Activated CD4-positive, alpha-beta T cell treated with anti-CD3 and anti-CD28 coated beads, Interleukin-2, Interleukin-6, amounts not matched to agents 100 ng/mL and 50 ng/mL, durations not matched to agents 16 hours and 8 hours (primary cell): ENCODE measurements at regions not wholly inside any gene's neighbourhood (a gene's known extent, or its start where the extent isn't known, plus 50 kb on each side); places are given as distances from the start of the nearest gene placed in this dataset.
"Not testable (repeated sequence)": the region's sequence is repeated elsewhere in the genome, so short reads cannot be mapped to it uniquely, and the experiment has no call there.

Source experiments
- DNase-seq: peaks from one replicate; pipeline ENCODE4 v3.0.0-alpha.2; 2020

DNA sequence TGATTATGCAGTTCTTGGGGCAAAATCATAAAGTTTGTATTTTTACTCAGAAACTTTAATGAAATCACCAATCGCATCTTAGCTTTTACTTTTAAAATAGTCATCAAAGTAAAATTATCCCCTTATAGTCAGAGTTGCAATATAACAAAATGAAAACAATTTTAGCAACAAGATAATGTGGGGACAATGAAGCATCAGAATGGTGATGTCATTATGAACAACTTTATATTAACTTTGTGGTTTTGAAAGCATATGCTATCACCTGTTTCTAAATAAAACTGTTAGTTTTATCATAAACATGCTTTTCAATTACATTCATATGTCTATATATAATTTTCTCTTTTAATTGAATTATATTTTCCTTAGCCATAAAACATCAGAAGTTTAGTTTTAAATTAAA lies 856.8 kb downstream of the CDH9 start:
- no peak for DNase-seq

- DNase-seq: no peak
These were observed 889.7 kb downstream of the CDH9 start for GRCh38 chr5:26148569-26149107.

DNA sequence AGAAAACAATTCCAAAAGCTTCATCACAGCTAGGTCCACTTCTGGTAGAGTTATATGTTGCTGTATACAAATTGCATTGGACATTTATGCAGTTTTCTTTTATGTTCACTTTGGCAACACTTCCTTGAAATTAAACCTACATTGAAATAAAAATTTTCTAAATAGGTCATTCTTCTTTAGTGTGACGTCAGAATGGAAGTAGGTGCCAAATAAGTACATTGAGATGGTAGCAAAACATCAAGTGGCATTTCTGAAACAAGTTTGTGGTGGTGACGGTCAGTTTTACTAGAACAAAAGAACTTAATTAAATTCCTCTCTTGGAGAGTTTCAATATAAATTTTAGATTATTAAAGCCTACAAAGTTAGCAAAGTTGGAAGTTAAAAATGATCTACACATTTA lies 895.1 kb downstream of the CDH9 start:
- DNase-seq: no peak

- DNase-seq: no peak
These were observed 917.0 kb downstream of the CDH9 start for GRCh38 chr5:26121338-26121737.

DNA sequence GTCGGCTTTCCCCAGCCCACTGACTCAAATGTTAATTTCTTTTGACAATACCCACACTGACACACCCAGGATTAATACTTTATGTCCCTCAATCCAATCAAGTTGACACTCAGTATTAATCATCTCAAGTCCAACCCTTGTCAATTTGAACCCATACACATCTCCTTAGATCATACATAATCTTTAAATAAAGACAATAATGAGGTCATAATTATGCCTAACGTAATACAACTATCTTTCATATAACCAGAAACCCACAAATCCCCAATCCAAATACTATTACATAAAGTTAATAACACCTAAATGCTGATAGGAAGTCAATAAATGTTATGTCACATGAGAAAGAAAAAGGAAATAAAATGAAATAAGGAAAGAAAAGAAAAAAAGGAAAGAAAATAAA lies 934.2 kb downstream of the CDH9 start:
- no peak for DNase-seq

DNA sequence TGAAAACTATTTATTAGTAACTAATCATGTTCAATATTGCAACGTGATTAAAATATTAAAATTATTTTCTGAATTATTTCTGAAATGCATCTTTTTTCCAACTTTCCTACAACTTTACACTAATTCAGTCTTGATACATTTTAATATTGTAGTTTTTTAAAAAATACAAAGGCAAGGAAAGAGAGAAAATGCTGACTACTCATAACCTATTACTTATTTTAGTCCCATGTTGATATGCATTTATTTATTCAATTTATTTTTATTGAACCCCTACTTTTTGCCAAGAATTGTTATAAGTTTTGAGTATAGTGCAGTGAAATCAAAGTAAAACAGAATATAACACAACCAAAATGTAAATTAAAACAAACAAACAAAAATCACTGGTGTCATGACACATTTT lies 978.2 kb downstream of the CDH9 start:
- no peak for DNase-seq

DNA sequence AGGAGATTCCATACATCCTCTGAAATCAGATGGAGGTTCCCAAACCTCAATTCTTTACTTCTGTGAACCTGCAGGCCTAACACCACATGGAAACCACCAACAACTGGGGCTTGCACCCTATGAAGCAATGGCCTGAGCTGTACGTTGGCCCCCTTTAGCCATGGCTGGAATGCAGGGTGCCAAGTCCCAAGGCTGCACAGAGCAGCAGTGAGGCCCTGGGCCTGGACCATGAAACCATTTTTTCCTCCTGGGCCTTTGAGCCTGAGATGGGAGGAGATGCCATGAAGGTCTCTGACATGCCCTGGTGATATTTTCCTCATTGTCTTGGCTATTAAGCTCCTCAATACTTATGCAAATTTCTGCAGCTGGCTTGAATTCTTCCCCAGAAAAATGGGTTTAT lies 983.8 kb downstream of the CDH9 start:
- no peak for DNase-seq

DNA sequence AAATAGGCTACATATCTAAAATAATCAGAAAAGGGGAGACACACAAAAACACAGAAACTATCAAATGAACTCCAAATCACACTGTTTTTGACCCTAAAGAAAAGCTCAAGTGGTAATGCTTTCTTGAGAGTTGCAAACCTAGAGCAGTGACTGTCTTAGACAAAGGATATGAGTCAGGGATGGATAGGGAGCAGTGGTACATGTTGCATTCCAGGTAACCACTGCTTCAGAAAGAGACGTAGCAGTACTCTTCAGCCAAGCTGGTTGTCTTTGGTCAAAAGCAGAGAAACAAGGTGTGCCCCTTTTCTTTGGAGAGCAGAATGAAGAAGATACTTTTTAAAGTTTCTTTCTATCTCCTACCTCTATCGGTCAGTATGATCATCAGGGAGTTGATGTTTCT lies 1003.6 kb downstream of the CDH9 start:
- no peak for DNase-seq

- no peak for DNase-seq
These were observed 1006.9 kb downstream of the CDH9 start for GRCh38 chr5:26031481-26031880.

DNA sequence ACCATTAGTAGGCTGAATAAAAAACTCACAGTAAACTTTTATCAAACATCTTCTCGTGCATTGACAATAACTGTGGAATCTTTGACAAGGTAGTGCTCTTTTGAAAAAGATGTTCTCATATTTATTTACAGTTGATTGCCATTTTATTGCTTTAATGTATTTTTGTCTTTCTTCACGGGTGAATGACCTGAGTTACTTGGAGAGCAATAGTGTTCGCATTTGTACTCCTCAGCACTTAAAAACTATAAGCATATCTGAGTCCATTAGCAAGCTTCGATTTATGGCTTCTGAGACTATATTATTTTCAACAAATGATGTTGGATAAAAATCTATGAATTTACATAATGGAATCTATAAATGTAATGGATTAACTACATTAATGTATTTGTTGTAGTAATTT lies 1012.3 kb downstream of the CDH9 start:
- DNase-seq: no peak

GRCh38 chr5:26024774-26025173 lies 1013.6 kb downstream of the CDH9 start:
- DNase-seq: no peak

DNA sequence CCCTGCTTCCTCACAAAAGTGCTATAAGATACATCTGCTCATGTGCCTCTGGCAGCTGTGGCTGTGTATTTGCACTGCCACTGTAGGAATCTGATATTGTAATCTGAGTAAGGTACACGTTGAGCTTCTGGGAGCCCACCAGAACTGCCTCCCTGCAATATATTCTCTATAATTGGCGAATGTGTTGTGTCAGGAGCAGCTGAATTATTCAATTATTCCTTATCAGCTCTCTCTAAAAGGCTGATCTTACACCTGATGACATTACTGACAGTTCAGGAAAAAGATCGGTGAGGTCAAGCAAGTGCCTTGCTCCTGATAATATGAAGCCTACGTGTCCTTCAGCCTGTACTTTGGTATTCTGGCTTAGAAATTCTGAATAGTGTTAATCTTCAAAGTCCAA lies 1015.0 kb downstream of the CDH9 start:
- no peak for DNase-seq

DNA sequence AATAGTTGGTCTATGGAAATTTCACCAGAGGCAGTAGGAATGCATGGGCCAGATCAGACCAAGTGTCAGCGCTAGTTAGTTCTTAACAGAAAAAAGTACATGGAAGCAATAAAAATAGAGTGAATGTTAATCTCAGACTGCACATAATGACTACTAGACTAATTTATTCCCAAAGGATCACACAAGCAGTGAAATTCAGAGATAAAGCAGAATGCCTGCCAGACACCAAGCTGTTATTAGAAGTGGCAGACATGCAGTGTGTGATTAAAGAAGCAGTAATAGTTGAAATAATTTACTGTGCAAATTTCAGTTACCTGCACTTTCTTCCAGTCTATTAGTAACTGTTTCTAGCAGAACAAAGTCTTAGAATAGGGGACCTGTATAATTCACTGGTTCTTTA lies 1024.2 kb downstream of the CDH9 start:
- no peak for DNase-seq

GRCh38 chr5:26012078-26012477 lies 1026.3 kb downstream of the CDH9 start:
- no peak for DNase-seq

- DNase-seq: no peak
These were observed 1028.6 kb downstream of the CDH9 start for GRCh38 chr5:26009742-26010141.

DNA sequence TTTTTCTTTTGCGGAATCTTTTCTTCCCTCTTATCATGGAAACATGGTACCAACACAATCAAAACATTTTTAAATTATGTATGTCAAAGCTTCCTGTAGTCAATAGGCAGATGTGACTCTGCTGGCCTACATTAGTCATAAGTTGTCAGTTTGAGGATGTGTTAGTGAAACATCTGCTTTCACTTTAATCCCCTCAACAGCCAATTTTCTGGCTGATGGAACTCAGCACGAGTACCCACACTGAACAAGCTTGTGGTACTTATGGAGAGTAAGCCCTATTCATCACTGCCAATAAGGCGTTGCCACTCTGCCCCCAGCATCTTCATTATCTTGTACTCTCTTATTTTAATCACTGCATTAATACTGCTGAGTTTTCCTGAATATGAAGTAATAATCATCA lies 1034.4 kb downstream of the CDH9 start:
- DNase-seq: no peak

DNA sequence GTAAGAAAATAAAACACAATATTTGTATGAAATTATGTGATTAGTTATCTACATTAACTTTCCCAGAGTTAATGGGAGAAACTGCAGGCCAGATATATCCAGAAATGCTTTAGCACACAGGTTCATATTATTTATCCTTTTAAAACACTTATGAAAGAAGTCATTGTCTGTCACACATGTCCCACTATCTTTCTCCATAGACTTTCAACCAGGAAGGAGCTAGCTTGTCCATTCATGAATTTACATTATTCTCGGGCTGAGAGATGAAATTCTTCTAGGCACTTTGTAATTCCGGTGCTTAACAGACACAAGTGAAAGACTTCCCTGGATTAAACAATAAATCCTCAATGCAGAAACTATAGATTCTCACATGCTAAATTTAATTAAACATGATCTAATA lies 1043.2 kb downstream of the CDH9 start:
- DNase-seq: no peak

DNA sequence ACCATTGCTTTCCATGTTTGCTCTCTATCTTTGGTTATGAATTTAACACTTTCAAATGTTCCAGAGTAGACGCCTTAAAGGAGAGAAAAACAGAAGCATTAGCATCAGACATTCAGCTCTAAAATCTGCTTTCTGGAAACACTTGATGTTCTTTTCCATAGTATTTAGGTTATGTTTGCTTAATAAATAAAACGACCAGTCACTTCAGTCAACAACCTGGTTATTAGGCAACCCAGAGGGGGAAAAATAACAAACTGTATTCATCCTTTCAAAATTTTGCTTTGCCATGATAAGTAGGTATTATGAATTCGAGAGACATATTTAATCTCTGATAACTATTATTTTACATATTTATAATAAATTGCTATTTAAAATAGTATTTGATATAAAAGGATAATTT lies 1044.7 kb downstream of the CDH9 start:
- no peak for DNase-seq

DNA sequence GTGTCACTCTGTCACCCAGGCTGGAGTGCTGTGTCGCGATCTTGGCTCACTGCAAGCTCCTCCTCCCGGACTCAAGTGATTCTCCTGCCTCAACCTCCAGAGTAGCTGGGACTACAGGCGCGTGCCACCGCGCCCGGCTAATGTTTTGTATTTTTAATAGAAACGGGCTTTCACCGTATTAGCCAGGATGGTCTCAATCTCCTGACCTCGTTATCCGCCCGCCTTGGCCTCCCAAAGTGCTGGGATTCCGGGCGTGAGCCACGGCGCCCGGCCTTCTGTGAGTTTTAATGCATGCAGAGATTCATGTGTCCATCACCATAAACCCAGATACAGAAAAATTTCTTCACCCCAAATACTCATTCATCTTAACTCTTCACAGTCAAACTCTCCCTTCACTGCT lies 1046.7 kb downstream of the CDH9 start:
- no peak for DNase-seq

DNA sequence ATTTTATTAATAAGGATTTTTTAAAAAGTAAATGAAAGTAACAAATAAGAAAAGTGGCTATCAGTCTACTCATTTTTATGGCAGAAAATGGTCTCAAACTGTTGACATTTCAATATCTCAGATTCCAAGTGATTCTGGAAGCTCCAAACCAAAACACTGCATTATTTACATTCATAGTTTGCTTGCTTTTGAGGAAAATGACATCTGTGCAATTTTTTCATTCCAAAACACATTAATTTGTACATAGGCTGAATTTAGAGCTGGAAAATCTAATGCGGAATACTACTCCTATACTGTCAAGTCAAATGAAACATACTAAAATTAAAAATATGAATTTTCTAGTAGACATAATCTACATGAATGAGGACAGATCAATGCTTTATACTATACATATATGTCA lies 1047.6 kb downstream of the CDH9 start:
- DNase-seq: no peak

- DNase-seq: no peak
These were observed 1059.3 kb downstream of the CDH9 start for GRCh38 chr5:25979086-25979485.

- DNase-seq: no peak
These were observed 1062.5 kb downstream of the CDH9 start for GRCh38 chr5:25975885-25976284.

DNA sequence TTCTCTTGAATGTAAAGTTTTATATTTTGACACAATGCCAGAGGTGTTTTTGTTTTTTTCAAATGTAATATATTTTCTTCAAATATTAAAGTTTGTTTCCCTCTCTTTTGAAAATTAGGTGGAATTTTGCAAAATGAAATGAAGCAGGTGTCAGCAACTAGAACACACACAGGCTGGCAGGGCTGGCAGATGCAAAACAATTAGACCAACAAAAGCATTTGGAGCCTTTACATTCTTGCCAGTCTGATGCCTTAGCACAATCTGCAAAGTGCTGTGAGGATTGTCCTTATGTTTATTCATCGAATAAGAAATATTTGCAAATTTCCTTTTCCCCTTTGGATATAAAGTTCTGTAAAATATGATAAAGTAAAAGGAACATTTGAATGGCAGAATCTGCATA lies 1063.9 kb downstream of the CDH9 start:
- no peak for DNase-seq

- no peak for DNase-seq
These were observed 1067.4 kb downstream of the CDH9 start for GRCh38 chr5:25970906-25971489.

GRCh38 chr5:25969042-25969441 lies 1069.3 kb downstream of the CDH9 start:
- not testable (repeated sequence) for DNase-seq

DNA sequence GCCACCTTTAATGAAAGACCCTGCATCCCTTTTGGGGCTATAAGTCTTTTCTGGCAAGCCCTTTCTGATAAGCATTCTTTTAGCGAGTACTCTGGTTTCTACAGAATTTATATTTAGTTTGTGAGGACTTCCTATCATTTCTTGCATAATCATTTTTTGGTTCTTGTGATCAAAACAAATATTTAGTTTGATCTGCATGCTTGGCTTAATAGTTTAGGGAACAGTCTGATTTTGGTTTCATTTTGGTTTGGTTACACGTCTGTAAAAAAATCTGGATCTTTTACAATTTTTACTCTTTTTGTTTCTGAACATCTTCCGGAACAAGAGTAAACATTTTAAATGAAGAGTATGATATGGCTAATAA lies 1074.4 kb downstream of the CDH9 start:
- DNase-seq: no peak
